ENCODE measurements at regions not wholly inside any gene's neighbourhood (a gene's known extent, or its start where the extent isn't known, plus 50 kb on each side); places are given as distances from the start of the nearest gene placed in this dataset.

- intact Hi-C loops (cut with micrococcal nuclease; ENCODE audit: unreplicated experiment) (no loop called here), in situ Hi-C loops (cut with HindIII; ENCODE audit: extremely low pct_ligation_motif_present, low pct_unique_long_range_greater_than_20kb) (no loop called here)
- TF ChIP-seq SPEN (CRISPR knock-in tag; IDR thresholded peaks at IDR 0.05; ENCODE audit: low read depth) (no peak), ARNTL (CRISPR knock-in tag; IDR thresholded peaks at IDR 0.05) (no peak), BHLHE40 (IDR thresholded peaks at IDR 0.05; ENCODE audit: low read length) (no peak), NFE2L1 (CRISPR knock-in tag; IDR thresholded peaks at IDR 0.05; ENCODE audit: borderline replicate concordance) (no peak), RARA (CRISPR knock-in tag; IDR thresholded peaks at IDR 0.05) (no peak), GLMP (CRISPR knock-in tag; IDR thresholded peaks at IDR 0.05; ENCODE audit: borderline replicate concordance) (no peak), HES4 (CRISPR knock-in tag; IDR thresholded peaks at IDR 0.05; ENCODE audit: borderline replicate concordance) (no peak), REXO4 (CRISPR knock-in tag; IDR thresholded peaks at IDR 0.05; ENCODE audit: borderline replicate concordance) (no peak), ZNF367 (CRISPR knock-in tag; IDR thresholded peaks at IDR 0.05; ENCODE audit: borderline replicate concordance) (no peak), PHF21A (CRISPR knock-in tag; IDR thresholded peaks at IDR 0.05) (no peak)
- peaks cover 10% of the 10 kb centered on the region; the same call in 1 of the 2 replicates for H3K9me3 ChIP-seq (ENCODE audit: low read length)
- no peak overlapping the region for H3K4me2 ChIP-seq (ENCODE audit: low read depth, low read length)
- no TSS peak for BruUV-seq (replicated peaks)
- no peaks in the 10 kb centered on the region for H4K20me1 ChIP-seq (ENCODE audit: insufficient read depth, low read length)
- FAIRE-seq, result no peak
- no peak overlapping the region for H2AFZ ChIP-seq (ENCODE audit: low read length)
- ATAC-seq, result no peak
- H3K36me3 ChIP-seq (replicated peaks in 1 of 2; ENCODE audit: control insufficient read depth in 1 of 2, insufficient read depth in 2 of 2, low read length in 2 of 2), result no peaks in the 10 kb centered on the region
- DNase-seq (ENCODE audit: low spot score), result no peak
- POLR2A ChIA-PET, result no interaction called here
- CTCF ChIA-PET (ENCODE audit: low intra/inter-chr PET ratio, low total read pairs), result no interaction called here
- H3K9ac ChIP-seq (ENCODE audit: insufficient read depth, low read depth, low read length), result no peak overlapping the region
- H3K4me1 ChIP-seq (ENCODE audit: insufficient read depth, low read length), result no peaks in the 10 kb centered on the region
- H3K27ac ChIP-seq (ENCODE audit: extremely low read length, insufficient read depth, low read length), result no peak overlapping the region
- no peaks in the 10 kb centered on the region; a peak in 1 of 5 replicates for H3K27me3 ChIP-seq (ENCODE audit: control insufficient read depth in 1 of 2, insufficient read depth in 2 of 2, low read length in 2 of 2)
- no peaks in the 10 kb centered on the region for H3K79me2 ChIP-seq (ENCODE audit: insufficient read depth, low read length)
- WGBS (ENCODE audit: low lambda C conversion rate), result 0% methylated on average over 2 of the region's 2 CpGs
- no peak overlapping the region for H3K4me3 ChIP-seq (replicated peaks in 1 of 3; ENCODE audit: insufficient read depth in 1 of 3, low read depth in 2 of 3, low read length in 3 of 3)
Measured at GRCh38 chr11:133608496-133608895, 76.2 kb upstream of the OPCML start.
